ENCODE measurements at regions not wholly inside any gene's neighbourhood (a gene's known extent, or its start where the extent isn't known, plus 50 kb on each side); places are given as distances from the start of the nearest gene placed in this dataset.
"Not testable (repeated sequence)": the region's sequence is repeated elsewhere in the genome, so short reads cannot be mapped to it uniquely, and the experiment has no call there.

DNA sequence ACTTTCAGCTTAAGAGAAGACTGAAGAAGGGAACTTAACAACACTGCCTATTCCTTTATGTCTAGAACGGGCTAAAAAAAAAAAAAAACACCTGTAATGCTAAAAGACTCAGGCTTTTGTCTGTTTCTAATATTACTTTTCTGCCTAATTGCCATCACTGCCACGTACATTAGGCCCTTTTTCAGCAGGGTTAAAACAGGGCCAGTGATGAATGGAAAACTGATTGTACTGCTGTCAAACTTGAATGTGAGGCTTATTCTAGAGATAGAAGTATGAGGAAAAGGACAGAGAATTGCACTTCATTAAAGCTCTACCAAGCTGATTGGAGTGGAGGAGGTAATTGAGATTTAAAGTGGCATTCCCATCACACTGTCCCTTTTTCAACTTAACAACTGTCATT is 535.8 kb downstream of the PRKD1 start:
- DNase-seq = no peak

DNA sequence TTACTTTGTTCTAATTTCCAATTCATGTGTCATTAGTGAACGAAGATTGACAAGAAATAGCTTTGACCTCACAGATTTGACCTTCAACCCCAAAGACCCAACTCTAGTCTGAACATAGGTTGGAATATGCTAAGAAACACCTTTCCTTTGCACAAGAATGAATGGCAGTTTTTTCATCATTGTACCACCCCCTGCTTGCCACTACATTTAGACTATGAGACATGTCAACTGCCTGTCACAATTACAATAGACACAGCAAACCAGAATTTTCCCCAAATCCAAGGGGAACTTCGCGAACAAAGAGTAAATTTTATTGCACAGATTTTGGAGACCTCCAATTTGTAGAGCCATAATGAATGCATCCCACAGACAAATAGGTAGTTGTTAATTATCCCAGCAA is 535.4 kb downstream of the PRKD1 start:
- DNase-seq = no peak

DNA sequence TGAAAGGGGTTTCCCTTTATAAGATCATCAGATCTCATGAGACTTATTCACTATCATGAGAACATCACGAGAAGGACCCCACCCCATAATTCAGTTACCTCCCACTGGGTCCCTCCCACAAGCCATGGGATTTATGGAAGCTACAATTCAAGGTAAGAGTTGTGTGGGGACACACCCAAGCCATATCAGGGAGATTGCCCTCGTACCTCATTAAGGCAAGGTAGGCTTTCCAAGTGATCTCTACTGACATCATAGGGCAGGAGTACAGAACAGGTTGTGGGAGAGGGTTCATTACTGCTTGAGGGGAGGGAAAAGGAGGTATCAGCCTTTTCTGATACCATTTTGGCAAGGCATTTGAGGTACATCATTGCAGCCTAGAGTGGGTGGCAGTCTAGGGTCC is 524.6 kb downstream of the PRKD1 start:
- DNase-seq = no peak

DNA sequence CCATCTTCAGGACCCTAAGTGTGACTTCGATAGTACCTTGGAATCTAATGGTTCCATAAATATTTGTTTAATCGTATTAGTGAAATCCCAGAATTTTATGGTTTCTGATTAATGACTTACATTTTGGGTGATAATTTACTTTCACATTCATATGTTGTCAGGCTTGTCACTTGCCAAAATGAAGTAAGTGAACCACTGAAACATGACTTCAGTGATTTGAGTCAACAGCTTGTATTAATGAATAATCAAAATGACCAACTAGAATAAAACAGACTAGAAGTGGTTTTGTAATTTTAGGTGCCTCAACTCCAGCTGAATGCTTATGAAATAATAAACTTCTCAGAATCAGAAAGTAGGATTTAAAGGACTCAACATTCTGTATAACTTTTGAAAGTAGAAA is 517.1 kb downstream of the PRKD1 start:
- DNase-seq = no peak

DNA sequence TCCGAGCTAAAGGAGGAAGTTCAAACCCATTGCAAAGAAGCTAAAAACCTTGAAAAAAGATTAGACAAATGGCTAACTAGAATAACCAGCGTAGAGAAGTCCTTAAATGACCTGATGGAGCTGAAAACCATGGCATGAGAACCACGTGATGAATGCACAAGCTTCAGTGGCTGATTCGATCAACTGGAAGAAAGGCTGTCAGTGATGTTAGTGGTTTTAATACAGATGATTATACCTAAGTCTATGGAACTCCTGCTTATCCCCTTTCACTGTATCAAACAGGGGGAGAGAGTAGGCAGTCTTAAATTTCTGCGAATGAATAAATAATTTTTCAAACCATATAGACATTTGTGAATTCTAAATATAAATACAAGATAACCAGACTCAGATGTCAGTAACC is 512.7 kb downstream of the PRKD1 start:
- not testable (repeated sequence) for DNase-seq

DNA sequence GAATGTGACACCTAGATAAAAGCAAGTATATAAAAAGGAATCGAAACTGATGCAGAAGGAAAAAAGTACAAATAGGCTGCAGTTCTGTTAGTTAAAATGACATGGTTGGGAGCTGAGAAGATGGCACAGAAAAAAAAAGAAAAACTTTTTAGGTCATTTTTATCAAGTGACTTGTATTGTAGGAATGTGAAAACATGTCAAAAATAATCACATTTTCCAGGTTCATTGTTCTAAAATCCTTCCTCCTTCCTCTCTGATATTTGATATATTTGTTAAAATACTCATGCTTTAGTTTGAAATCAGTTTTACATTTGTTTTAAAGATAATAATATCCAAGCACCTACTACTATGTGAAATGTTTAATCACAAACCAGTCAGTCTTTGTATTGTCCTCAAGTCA is 507.9 kb downstream of the PRKD1 start:
- no peak for DNase-seq

DNA sequence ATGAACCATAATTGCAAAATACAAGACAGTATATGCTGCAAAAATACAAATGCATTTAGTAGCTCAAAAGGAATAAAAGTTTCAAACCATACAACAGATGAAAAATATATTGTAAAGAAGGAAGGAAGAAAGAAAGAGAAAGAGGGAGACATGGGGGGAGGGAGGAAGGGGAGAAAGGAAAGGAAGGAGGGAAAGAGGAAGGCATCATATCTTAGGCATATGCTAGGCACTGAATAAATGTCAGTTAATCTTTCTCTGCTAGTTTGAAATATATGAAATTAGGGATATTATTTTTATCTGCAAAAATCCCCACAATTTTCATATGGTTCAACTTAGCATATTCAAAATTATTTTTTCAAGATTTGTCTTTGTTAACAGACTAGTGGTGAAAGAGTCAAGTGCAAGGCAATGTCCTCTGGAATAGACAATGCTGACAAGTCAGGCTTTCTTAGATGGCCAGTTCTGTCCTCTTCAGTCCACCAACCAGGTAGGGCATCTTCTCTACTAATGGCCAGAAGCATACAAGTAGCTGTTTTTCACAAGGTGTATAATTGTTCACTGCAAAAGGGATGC is 506.4 kb downstream of the PRKD1 start:
- DNase-seq = peak; percentile 1

DNA sequence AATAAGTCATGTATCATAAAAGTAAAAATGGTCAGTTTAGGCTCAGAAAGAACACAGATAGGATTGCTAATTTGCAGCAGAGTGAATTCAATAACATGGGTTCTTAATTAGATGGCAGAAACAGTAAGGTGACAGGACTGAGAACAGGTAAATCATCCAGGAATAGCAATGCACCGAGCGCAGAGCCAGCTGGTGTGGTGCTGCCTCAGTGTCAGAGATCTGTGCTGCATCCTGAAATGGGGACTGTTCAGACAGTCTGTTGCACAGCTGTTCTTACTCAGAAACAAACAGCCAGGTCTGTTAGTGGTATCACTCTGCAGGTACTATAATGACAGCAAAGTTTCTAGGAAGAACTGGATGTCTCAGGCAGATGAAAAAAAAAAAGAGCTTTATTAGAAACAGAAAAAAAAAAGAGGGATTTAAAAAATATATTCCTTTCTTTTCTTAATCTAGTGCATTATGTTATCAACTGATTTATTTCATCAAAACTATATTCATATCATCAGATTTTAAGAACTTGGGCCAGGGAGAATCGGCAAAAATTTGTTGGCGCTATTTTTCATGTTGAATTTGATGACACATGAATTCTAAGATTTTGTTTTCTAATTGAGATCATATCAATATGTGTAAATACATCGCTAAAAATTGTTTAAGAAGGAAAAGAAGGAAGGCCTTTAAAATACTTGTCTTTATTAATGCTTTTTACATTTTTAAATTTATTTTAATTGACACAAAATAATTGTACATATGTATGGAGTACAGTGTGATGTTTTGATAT is 501.8 kb downstream of the PRKD1 start:
- DNase-seq = no peak

DNA sequence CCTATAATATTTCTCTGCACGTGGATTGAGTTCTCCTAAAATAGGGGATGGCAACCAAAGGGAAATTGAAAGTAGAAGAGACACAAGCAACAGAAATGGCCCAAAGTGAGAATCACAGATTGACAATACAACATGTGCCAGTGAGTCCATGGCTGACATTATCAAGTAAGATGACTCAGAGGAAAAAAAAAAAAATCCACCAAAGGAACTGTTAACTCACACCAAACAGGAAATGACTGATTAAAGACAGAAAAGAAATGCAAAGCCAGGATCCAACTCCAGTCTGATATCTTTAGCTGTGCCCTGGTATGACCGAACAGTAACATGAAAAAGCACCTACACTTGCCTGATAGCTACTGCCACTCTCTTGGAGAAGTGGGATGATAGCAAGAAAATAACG is 485.0 kb downstream of the PRKD1 start:
- no peak for DNase-seq

DNA sequence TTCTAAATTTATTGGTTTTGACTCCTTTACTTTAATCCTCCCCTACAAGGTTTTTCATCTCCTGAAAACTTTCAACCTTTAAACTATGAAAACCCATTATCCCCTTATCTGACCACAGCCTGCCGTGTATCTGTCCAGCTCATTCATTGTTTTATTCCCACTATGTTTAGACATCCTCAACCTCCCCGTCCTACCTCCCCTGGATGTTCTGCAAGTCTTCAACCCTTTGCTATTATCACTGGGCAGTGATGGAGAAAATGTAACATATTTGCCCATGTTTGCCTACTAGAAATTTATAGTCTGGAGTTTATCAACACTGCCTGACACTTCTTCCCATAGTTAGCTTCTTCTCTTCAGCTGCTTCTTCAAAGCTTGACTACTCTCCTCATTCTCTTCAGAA is 483.4 kb downstream of the PRKD1 start:
- DNase-seq = no peak

DNA sequence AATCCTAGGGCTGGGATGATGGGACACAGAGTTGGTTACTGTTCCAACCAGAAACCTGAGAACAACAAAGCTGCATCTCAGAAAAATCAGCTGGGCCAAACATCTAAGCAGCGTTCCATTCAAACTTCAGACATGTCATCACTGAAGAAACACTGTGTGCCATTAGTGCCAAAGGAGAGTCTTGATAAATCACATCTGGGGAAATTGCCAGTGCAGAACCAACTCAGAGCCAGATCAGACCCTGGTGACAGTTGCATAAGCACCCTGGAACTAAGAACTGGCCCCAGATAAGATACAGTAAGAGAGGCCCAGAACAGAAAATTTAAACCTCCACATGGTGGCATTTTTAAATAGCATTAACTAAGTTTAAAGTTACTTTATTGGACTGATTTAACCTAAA is 482.8 kb downstream of the PRKD1 start:
- DNase-seq = no peak

DNA sequence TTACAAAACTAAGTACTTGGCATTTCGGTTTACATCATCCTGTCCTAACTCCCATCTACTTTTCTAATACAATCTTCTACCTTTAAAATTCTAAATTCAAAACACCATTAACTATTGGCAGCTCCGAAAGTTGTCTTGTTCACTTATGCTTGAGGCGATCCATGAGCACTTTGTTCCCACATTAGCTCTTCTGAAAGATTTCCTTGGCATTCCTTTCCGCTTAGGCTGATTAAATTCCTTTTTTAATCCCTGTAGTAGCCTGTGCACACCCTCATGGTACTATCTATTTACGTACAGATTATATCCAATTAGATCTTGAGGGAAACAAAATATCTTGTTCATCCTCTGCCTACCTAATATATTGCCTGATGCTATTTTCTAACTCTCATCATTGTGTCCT is 480.7 kb downstream of the PRKD1 start:
- DNase-seq = no peak

DNA sequence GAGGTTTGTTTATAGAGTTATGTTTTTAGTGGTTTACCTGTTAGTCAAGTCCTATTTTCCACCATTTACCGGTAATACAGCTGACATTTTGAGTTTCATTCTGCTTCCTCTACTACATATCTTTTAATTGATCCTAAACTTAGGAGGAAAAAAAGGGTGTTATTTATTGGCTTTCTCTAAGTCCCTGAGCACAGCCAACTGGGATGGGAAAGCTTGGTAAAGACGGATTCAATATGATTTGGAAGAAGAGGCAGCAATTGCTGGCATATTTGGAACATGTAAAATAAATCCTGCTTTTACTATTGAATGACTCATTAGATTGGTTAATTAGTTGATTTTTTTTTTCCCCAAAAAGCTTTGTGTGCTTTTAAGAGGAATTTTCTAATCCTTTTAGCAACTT is 475.7 kb downstream of the PRKD1 start:
- DNase-seq = no peak

DNA sequence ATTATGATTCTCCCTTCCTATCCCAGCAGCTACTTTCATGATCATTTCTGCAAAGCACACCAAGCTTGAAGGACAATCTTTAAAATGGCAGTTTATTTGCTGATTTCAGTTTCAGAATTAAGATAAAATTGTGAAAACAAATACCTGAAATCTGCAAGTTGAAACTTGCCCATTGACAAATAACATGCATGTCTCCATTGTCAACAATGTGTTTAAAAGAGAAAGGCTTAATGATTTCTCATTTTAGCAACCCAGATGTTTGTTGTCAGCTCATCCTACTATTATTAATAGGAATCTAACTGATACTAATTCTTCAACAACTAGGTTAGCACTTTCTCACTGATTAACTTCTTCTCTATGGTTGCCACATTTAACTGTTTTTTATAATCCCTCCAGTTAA is 474.6 kb downstream of the PRKD1 start:
- DNase-seq = no peak

DNA sequence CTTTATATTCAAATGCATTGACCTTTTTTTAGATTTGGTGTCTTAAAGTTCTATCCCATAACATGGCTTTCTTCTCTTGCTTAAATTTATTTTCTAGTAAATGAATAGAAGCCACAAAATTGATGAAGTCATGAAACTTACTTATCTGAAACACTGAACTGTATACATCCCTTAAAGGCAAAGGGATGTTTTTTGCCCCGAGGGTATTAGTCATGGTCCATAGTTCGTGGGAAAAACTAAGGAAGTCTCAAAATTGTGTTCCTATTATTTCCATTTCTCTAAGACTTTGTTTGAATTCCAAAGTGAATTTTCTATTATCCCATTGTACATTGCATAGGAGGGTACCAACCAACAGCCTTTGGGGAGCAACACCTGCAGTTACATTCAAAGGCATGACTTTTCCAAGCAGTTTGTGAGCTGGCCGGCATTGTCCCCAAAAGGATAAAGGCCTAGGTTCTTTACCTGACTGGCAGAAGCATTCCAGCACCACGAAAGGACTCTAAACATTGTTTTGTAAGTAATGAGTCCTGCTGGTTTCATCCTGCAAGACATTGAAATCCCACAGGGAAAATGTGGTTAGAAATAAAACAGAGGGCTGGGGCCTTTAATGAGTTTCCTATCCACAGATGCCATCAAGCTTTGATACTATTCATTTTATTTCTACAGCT is 473.5 kb downstream of the PRKD1 start:
- DNase-seq = no peak

DNA sequence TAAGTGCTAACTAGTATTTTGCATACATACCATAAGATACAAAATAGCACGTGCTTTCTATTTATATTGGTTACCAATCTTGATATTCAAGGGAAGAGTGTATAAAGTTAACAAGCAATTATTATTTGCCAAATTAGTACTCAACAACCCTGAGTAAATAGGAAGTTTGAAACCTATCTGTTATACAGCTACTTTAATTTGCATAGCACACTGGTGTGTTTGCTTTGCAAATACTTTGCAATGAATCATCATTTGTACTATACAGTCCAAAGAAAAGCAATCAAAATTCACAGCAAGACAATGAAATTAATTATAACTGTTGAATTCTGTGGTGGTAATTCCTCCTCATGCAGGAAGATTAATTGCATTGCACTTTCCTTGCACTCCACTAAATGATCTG is 469.1 kb downstream of the PRKD1 start:
- DNase-seq = no peak

DNA sequence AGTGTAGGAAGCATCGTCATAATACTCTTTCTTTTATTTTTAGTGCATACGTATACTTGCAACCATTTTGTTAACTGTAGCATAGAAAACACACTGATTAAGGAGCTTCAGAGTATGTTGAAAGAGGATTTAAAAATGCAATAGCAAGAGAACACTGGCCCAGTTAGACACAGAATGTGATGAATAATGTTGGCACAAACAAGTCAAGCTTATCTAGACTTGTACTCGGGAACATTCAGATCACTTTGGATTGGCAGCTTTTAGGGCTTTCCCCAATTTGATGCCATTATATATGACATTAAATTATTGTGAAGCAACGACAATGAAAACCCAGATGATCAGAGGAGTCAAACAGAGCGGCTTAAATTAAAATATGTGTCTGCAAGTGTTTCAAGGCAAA is 468.1 kb downstream of the PRKD1 start:
- no peak for DNase-seq

DNA sequence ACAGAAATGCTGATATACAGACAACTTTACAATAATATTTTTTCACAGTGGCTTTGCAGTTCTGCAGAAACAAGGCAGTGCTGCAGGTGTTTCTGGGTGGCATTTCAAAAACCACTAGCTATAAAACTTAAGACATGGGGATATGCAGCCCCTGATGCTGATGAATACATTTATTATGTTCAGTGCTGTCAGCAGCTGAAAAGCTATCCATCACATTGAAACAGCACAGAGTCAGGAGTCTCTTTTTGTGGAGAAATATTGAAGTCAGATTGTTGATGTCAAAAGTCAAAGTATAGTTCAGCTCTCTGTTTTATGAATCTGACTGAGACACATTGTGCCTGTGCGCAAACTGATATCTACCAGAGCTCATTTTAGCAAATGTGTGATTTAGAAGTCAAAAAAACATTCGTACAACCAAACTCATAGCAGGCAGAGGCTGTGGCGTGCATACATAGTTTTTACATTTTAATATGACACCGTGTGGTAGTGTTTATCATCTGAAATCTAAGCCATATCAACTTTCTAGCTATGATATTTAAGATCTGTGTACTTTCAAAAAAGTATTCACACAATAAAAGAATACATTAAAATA is 467.6 kb downstream of the PRKD1 start:
- no peak for DNase-seq

DNA sequence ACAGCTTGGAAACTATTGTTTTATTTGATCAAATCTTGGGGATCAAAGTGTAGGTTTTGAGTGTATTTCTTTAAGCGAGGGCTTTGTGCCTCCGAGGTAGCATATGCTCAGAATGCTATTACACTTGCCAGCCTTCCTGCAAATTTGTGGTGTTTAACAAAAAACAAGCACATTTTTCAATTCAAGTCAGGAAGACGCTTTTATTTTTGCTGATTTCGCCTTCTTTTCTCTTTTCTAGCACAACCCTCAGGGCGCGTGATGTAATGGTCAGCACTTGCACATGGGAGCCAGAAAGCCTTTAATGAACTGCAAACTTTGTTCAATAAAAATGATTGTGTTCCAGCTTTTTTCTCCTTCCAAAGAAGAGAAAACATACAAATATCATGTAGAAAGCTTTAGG is 466.5 kb downstream of the PRKD1 start:
- DNase-seq = no peak

DNA sequence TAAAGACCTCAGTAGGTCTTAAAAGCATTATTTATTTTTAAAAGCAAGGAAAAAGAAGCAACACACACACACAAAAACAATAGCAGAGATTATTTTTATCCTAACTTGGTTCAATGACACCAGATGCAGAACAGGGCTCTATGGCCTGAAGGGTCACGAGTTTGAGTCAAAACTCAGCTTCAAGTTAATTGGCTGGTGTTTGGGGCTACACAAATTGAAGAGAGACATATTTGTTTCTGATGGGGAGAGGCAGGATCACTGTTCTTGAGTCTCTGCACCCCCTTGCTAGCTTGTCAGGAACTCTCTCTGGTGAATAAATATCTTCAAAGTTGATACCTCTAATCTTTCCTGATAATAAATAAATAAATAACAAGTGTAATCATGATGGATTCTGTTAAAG is 466.1 kb downstream of the PRKD1 start:
- DNase-seq = no peak

DNA sequence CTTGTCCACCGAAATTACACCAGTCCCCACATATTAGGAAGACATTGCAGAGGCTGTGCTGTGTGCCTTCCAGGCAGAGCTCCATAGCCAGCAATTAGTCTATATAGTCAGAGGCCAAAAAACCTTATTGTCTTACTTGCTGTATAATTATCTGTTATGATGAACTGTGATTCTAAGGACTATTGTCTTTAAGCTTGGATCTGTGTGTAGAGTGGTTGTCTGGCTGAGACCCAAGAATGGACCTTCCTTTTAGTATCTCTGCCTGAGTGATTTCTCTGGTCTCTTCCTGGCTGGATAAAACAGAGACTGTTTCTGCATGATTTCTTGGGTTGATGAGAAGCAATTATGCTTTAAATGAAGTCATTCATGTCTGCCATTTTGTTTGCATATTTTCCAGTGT is 465.3 kb downstream of the PRKD1 start:
- DNase-seq = no peak

DNA sequence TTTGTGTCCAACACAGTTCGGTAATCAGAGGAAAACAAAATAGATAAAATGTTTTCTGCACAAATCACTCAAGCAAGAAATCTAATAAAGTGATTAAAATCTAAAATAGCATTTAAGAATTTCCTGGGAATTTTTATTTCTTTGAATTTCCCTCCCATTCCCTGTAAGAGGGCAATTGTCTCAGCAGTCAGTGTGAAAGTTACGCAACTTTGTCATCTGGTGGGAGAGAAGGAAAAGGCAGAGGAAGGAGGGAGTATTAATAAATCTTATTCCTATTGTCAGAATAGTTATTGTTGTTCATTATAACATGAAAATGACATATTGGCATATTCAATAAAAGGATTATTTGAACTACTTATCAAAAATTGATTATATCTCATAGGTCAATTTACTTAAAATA is 464.9 kb downstream of the PRKD1 start:
- DNase-seq = no peak

DNA sequence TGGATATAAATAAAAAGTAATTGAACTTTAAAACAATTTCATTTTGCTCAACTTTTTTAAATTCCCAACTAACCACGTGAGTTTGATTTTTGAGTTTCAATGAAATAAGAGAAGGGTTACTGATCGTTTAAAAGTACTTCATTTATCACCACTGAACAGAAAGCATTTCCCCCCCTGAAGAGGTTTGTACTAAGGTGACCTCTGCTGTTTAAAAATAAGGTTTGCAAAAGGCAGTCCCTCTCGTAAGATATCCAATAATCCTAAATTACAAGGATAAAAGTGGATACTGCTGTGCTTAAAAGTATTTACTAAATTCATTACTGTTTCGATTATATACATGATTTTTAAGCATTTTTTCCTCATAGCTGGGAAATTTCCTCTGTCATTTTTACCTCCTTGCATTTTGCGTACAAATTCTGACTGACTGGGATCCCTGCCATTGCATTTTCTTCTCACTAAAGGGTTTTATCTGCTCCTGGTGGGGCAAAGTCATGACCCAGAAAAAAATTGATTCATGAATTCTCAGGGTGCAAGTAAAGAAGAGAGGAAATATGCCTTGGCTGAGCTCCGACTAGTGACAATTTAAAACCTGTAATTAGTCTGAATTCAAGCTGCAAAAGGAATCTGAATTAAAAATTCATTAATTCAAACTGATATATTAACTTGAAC is 463.8 kb downstream of the PRKD1 start:
- DNase-seq = no peak

DNA sequence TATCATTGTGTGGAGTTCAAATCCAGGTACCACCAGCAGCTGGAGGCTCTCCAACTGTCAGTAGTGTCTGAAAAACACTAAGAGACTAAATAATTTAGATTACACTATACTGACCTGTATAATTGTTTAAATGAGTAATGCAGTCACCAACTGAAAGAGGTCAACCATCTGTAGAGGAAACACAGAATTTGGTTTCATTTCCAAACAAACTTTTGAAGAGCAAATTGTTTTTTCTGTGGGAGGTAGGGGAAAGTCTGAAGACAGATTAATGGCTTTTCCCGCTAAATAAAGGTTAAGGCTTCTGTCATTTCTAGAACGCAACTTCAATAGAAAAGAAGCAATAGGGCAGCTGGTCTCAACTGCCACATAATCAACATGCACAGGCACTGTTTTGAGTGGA is 462.6 kb downstream of the PRKD1 start:
- DNase-seq = no peak
